H9 (cell line): ENCODE measurements at regions not wholly inside any gene's neighbourhood (a gene's known extent, or its start where the extent isn't known, plus 50 kb on each side); places are given as distances from the start of the nearest gene placed in this dataset.

ENCODE experiments used
- DNase-seq: peaks from one replicate; pipeline ENCODE4 v3.0.0-alpha.2; 2017
- H2AFZ ChIP-seq: one replicate; pipeline ENCODE4 v1.6.1; 2013; ENCODE audit warnings: mild to moderate bottlenecking, low read length, control low read depth, moderate library complexity
- H2AK5ac ChIP-seq: 2 replicates; pipeline ENCODE4 v1.6.1; 2013; ENCODE audit warnings: low read length, control low read depth, mixed read lengths; ENCODE audit not compliant: insufficient read length
- H2BK120ac ChIP-seq: one replicate; pipeline ENCODE4 v1.6.1; 2013; ENCODE audit warnings: low read depth, mild to moderate bottlenecking, low read length, control low read depth, inconsistent platforms; ENCODE audit not compliant: poor library complexity, severe bottlenecking
- H2BK12ac ChIP-seq: 2 replicates; pipeline ENCODE4 v1.6.1; 2013; ENCODE audit warnings: low read length, control low read depth, mixed read lengths, low read depth; ENCODE audit not compliant: insufficient read length
- H2BK15ac ChIP-seq: 2 replicates; pipeline ENCODE4 v1.6.1; 2013; ENCODE audit warnings: low read depth, low read length, control low read depth
- H2BK20ac ChIP-seq: one replicate; pipeline ENCODE4 v1.6.1; 2013; ENCODE audit warnings: low read depth, mild to moderate bottlenecking, low read length, control low read depth, inconsistent platforms; ENCODE audit not compliant: poor library complexity, severe bottlenecking
- H2BK5ac ChIP-seq: 2 replicates; pipeline ENCODE4 v1.6.1; 2013; ENCODE audit warnings: low read length, control low read depth, mixed read lengths; ENCODE audit not compliant: insufficient read length
- H3K14ac ChIP-seq: 2 replicates; pipeline ENCODE4 v1.6.1; 2013; ENCODE audit warnings: low read length, control low read depth; ENCODE audit not compliant: insufficient read depth
- H3K18ac ChIP-seq: 2 replicates; pipeline ENCODE4 v1.6.1; 2013; ENCODE audit warnings: low read depth, mild to moderate bottlenecking, mixed read lengths, low read length, control low read depth; ENCODE audit not compliant: insufficient read length
- H3K23ac ChIP-seq: 2 replicates; pipeline ENCODE4 v1.6.1; 2013; ENCODE audit warnings: low read length, control low read depth, mixed read lengths, low read depth; ENCODE audit not compliant: insufficient read length
- H3K23me2 ChIP-seq: 2 replicates; pipeline ENCODE4 v1.6.1; 2013; ENCODE audit warnings: low read depth, mild to moderate bottlenecking, mixed read lengths, low read length, control low read depth; ENCODE audit not compliant: insufficient read length, poor library complexity, severe bottlenecking
- H3K27ac ChIP-seq: 2 replicates; pipeline ENCODE4 v1.5.1; 2013; ENCODE audit warnings: low read length, control low read depth, mixed read lengths, low read depth; ENCODE audit not compliant: insufficient read length
- H3K27me3 ChIP-seq: 2 replicates; pipeline ENCODE4 v1.6.1; 2013; ENCODE audit warnings: low read length, control low read depth, inconsistent platforms; ENCODE audit not compliant: insufficient read depth
- H3K4ac ChIP-seq: 2 replicates; pipeline ENCODE4 v1.6.1; 2013; ENCODE audit warnings: low read depth, mild to moderate bottlenecking, control low read depth, inconsistent platforms, low read length, moderate library complexity
- H3K4me1 ChIP-seq: 2 replicates; pipeline ENCODE4 v1.6.1; 2013; ENCODE audit warnings: low read length, control low read depth, inconsistent platforms; ENCODE audit not compliant: insufficient read depth
- H3K4me2 ChIP-seq: 2 replicates; pipeline ENCODE4 v1.6.1; 2013; ENCODE audit warnings: low read length, control low read depth, mixed read lengths; ENCODE audit not compliant: insufficient read length, insufficient read depth
- H3K56ac ChIP-seq: 2 replicates; pipeline ENCODE4 v1.6.1; 2013; ENCODE audit warnings: low read depth, mild to moderate bottlenecking, mixed read lengths, low read length, control low read depth; ENCODE audit not compliant: insufficient read length
- H3K79me1 ChIP-seq: 2 replicates; pipeline ENCODE4 v1.6.1; 2013; ENCODE audit warnings: low read depth, mild to moderate bottlenecking, moderate library complexity, low read length, control low read depth, inconsistent platforms; ENCODE audit not compliant: insufficient read depth, poor library complexity, severe bottlenecking
- H3K79me2 ChIP-seq: 2 replicates; pipeline ENCODE4 v1.6.1; 2013; ENCODE audit warnings: low read length, control low read depth, inconsistent platforms; ENCODE audit not compliant: insufficient read depth
- H3K9ac ChIP-seq: 2 replicates; pipeline ENCODE4 v1.6.1; 2013; ENCODE audit warnings: low read length, control low read depth, mixed read lengths; ENCODE audit not compliant: insufficient read length; ENCODE audit errors: extremely low read depth
- H3K9me3 ChIP-seq: one replicate; pipeline ENCODE4 v1.6.1; 2013; ENCODE audit warnings: low read depth, low read length, inconsistent platforms; ENCODE audit not compliant: control insufficient read depth
- H3T11ph ChIP-seq: one replicate; pipeline ENCODE4 v1.6.1; 2013; ENCODE audit warnings: mild to moderate bottlenecking, low read length, control low read depth, inconsistent platforms
- H4K20me1 ChIP-seq: one replicate; pipeline ENCODE4 v1.6.1; 2013; ENCODE audit not compliant: control insufficient read depth, insufficient read length, insufficient read depth
- H4K5ac ChIP-seq: 2 replicates; pipeline ENCODE4 v1.6.1; 2013; ENCODE audit warnings: low read depth, mild to moderate bottlenecking, mixed read lengths, low read length, control low read depth; ENCODE audit not compliant: insufficient read length
- H4K8ac ChIP-seq: replicated peaks from 2 replicates; pipeline ENCODE4 v1.6.1; 2013; ENCODE audit warnings: low read length, control low read depth, mixed read lengths, low read depth; ENCODE audit not compliant: insufficient read length
- H4K91ac ChIP-seq: 2 replicates; pipeline ENCODE4 v1.6.1; 2013; ENCODE audit warnings: low read depth, mild to moderate bottlenecking, moderate library complexity, mixed read lengths, low read length, control low read depth; ENCODE audit not compliant: insufficient read length
- H3K27ac Mint-ChIP-seq, 3 experiments: 2 replicates in 2 of 3; 3 replicates in 1 of 3; pipeline ENCODE4 v1.8.0; 2020 to 2021; ENCODE audit warnings: mixed read lengths in 3 of 3, mild to moderate bottlenecking in 1 of 3, moderate library complexity in 1 of 3
- H3K27me3 Mint-ChIP-seq: 2 replicates; pipeline ENCODE4 v1.8.0; 2021; ENCODE audit warnings: low read depth, mild to moderate bottlenecking, moderate library complexity, mixed read lengths
- H3K36me3 Mint-ChIP-seq, 3 experiments: 2 replicates in 2 of 3; 3 replicates in 1 of 3; pipeline ENCODE4 v1.8.0; 2020 to 2021; ENCODE audit warnings: low read depth in 3 of 3, mixed read lengths in 3 of 3; ENCODE audit not compliant: insufficient read depth in 1 of 3
- H3K4me1 Mint-ChIP-seq, 2 experiments: 2 replicates each; pipeline ENCODE4 v1.8.0; 2020; ENCODE audit warnings: mixed read lengths in 2 of 2
- H3K4me3 Mint-ChIP-seq, 2 experiments: 2 replicates in 1 of 2; 3 replicates in 1 of 2; pipeline ENCODE4 v1.8.0; 2020 to 2021; ENCODE audit warnings: mild to moderate bottlenecking in 2 of 2, mixed read lengths in 2 of 2, moderate library complexity in 1 of 2
- H3K9me3 Mint-ChIP-seq, 2 experiments: 2 replicates in 1 of 2; 3 replicates in 1 of 2; pipeline ENCODE4 v1.8.0; 2020; ENCODE audit warnings: mild to moderate bottlenecking in 2 of 2, mixed read lengths in 2 of 2, moderate library complexity in 1 of 2
- CTCF ChIP-seq: fragments of 200-600 bp; sonication (generic); conservative IDR thresholded peaks from 3 replicates; pipeline ENCODE4 v1.8.0; 2021; ENCODE audit warnings: antibody characterized with exemption, mild to moderate bottlenecking
- WGBS: extraction: QIAGEN DNeasy Blood & Tissue Kit; methylation state at CpG from one replicate; pipeline ENCODE4 v1.1.7; 2013; ENCODE audit warnings: missing lambda C conversion rate, low lambda C conversion rate, mixed read lengths; ENCODE audit not compliant: insufficient read length; ENCODE audit errors: extremely low coverage; 5-methylcytosine and 5-hydroxymethylcytosine counted together

GRCh38 chr6:67009818-67010217 is 1302.8 kb upstream of the EYS start:
- no peak overlapping the region for H4K5ac ChIP-seq

More at GRCh38 chr6:67009818-67010217, 1302.8 kb upstream of the EYS start:
- Histone ChIP-seq H2BK12ac (no peak overlapping the region), H4K8ac (no peak overlapping the region), H3K9ac (no peak overlapping the region), H3K79me1 (no peaks in the 10 kb centered on the region), H3K27me3 (no peaks in the 10 kb centered on the region), H4K91ac (no peak overlapping the region), H2BK120ac (no peak overlapping the region), H4K20me1 (no peaks in the 10 kb centered on the region), H3K23ac (no peak overlapping the region), H3K18ac (no peak overlapping the region), H3T11ph (no peak overlapping the region), H3K4ac (no peak overlapping the region), H3K79me2 (no peaks in the 10 kb centered on the region), H2AK5ac (no peak overlapping the region), H3K9me3 (no peaks in the 10 kb centered on the region), H3K27ac (no peak overlapping the region), H2BK20ac (no peak overlapping the region), H3K14ac (no peak overlapping the region), H2BK15ac (no peak overlapping the region), H3K23me2 (no peaks in the 10 kb centered on the region), H2BK5ac (no peak overlapping the region), H2AFZ (peak overlapping the region; percentile 94), H3K4me1 (no peaks in the 10 kb centered on the region), H3K4me2 (no peak overlapping the region), H3K56ac (no peak overlapping the region)
- Mint-ChIP-seq H3K27ac (no peak overlapping the region), H3K27me3 (peaks cover 2% of the 10 kb centered on the region), H3K4me3 (no peak overlapping the region), H3K4me1 (no peaks in the 10 kb centered on the region; a peak in 1 of 4 replicates), H3K9me3 (no peaks in the 10 kb centered on the region), H3K36me3 (no peaks in the 10 kb centered on the region)
- WGBS, result no CpG with 5 or more reads among the region's 8 CpGs
- DNase-seq, result peak; percentile 59
- TF ChIP-seq CTCF, result peak; percentile 69
